Hindlimb muscle (tissue), 1 donor: ENCODE measurements at regions not wholly inside any gene's neighbourhood (a gene's known extent, or its start where the extent isn't known, plus 50 kb on each side); places are given as distances from the start of the nearest gene placed in this dataset.
"Not testable (repeated sequence)": the region's sequence is repeated elsewhere in the genome, so short reads cannot be mapped to it uniquely, and the experiment has no call there.

Experiments
- DNase-seq: peaks from one replicate; pipeline ENCODE4 v3.0.0-alpha.2; 2013

- no peak for DNase-seq
These were observed 234.3 kb downstream of the VRK1 start for GRCh38 chr14:97031530-97031929.

- no peak for DNase-seq
These were observed 236.4 kb downstream of the VRK1 start for GRCh38 chr14:97033556-97034081.

- DNase-seq: no peak
These were observed 239.1 kb downstream of the VRK1 start for GRCh38 chr14:97036086-97036852.

GRCh38 chr14:97039717-97040363, 242.7 kb downstream of the VRK1 start:
- DNase-seq: no peak

GRCh38 chr14:97046967-97047366, 249.8 kb downstream of the VRK1 start:
- peak; percentile 14 for DNase-seq

- DNase-seq: no peak
These were observed 254.8 kb downstream of the VRK1 start for GRCh38 chr14:97052001-97052400.

GRCh38 chr14:97053941-97054340, 256.8 kb downstream of the VRK1 start:
- no peak for DNase-seq

GRCh38 chr14:97055355-97055754, 258.2 kb downstream of the VRK1 start:
- DNase-seq: no peak

- no peak for DNase-seq
These were observed 258.9 kb downstream of the VRK1 start for GRCh38 chr14:97056086-97056485.

GRCh38 chr14:97057238-97058073, 260.3 kb downstream of the VRK1 start:
- no peak for DNase-seq

GRCh38 chr14:97058074-97058467, 260.9 kb downstream of the VRK1 start:
- DNase-seq: no peak

GRCh38 chr14:97058589-97058988, 261.4 kb downstream of the VRK1 start:
- no peak for DNase-seq

GRCh38 chr14:97061198-97061597, 264.0 kb downstream of the VRK1 start:
- no peak for DNase-seq

- DNase-seq: no peak
These were observed 264.5 kb downstream of the VRK1 start for GRCh38 chr14:97061714-97062113.

- DNase-seq: no peak
These were observed 268.3 kb downstream of the VRK1 start for GRCh38 chr14:97065305-97066067.

- no peak for DNase-seq
These were observed 269.1 kb downstream of the VRK1 start for GRCh38 chr14:97066068-97066899.

GRCh38 chr14:97068293-97068692, 271.1 kb downstream of the VRK1 start:
- DNase-seq: not testable (repeated sequence)

GRCh38 chr14:97070259-97070658, 273.1 kb downstream of the VRK1 start:
- no peak for DNase-seq

- no peak for DNase-seq
These were observed 274.0 kb downstream of the VRK1 start for GRCh38 chr14:97071177-97071576.

GRCh38 chr14:97073622-97074021, 276.4 kb downstream of the VRK1 start:
- DNase-seq: no peak

GRCh38 chr14:97074456-97074855, 277.3 kb downstream of the VRK1 start:
- DNase-seq: no peak
